ENCODE measurements at regions not wholly inside any gene's neighbourhood (a gene's known extent, or its start where the extent isn't known, plus 50 kb on each side); places are given as distances from the start of the nearest gene placed in this dataset.

- no peak for TF ChIP-seq POLR2A (IDR thresholded peaks at IDR 0.05)
- no peak for TF ChIP-seq CTCF (IDR thresholded peaks at IDR 0.05 in 4 of 5, conservative IDR thresholded peaks at IDR 0.05 in 1 of 5)
Measured at GRCh38 chr1:217332431-217333065, 298.3 kb downstream of the GPATCH2 start.
